ENCODE measurements at regions not wholly inside any gene's neighbourhood (a gene's known extent, or its start where the extent isn't known, plus 50 kb on each side); places are given as distances from the start of the nearest gene placed in this dataset.

GRCh38 chr2:172247203-172247602 is 144.5 kb upstream of the DLX2 start:
- no peak for TF ChIP-seq CTCF (conservative IDR thresholded peaks at IDR 0.05 in 1 of 2, IDR thresholded peaks at IDR 0.05 in 1 of 2; ENCODE audit: low read depth in 1 of 2, low read length in 2 of 2)
- no peak for TF ChIP-seq EZH2 (IDR thresholded peaks at IDR 0.05; ENCODE audit: low read length, missing control alignments)
